K562 (cell line): ENCODE measurements at regions not wholly inside any gene's neighbourhood (a gene's known extent, or its start where the extent isn't known, plus 50 kb on each side); places are given as distances from the start of the nearest gene placed in this dataset.

Experiments
- CBFA2T2 ChIP-seq: fragments of 450-650 bp; conservative IDR thresholded peaks from 2 replicates; pipeline ENCODE4 v1.6.1; 2017; ENCODE audit warnings: mild to moderate bottlenecking
- CBFB ChIP-seq: sonication (generic); formaldehyde crosslinking; IDR thresholded peaks from 2 replicates; pipeline ENCODE4 v1.4.0; 2020; ENCODE audit warnings: mild to moderate bottlenecking, missing genetic modification reagents
- CREB5 ChIP-seq: fragments of 250-450 bp; sonication (Bioruptor Pico); IDR thresholded peaks from 2 replicates; pipeline ENCODE4 v1.5.0; 2020; ENCODE audit warnings: mild to moderate bottlenecking
- FOS ChIP-seq: IDR thresholded peaks from 3 replicates; pipeline ENCODE4 v1.6.1; 2011; ENCODE audit not compliant: insufficient read length; ENCODE audit errors: extremely low read depth
- FOSL1 ChIP-seq: fragments of 200-800 bp; sonication (Bioruptor generic); conservative IDR thresholded peaks from 2 replicates; pipeline ENCODE4 v1.6.1; 2016; ENCODE audit warnings: missing genetic modification characterization, missing compliant biosample characterization
- IRF9 ChIP-seq: fragments of 450-650 bp; IDR thresholded peaks from 2 replicates; pipeline ENCODE4 v1.6.1; 2016; ENCODE audit warnings: missing biosample characterization, missing genetic modification characterization
- MCM3 ChIP-seq: fragments of 450-650 bp; IDR thresholded peaks from 2 replicates; pipeline ENCODE4 v1.6.1; 2016
- MECOM ChIP-seq: fragments of 250-450 bp; sonication (Bioruptor Pico); IDR thresholded peaks from 2 replicates; pipeline ENCODE4 v1.8.0; 2022; ENCODE audit warnings: inconsistent platforms
- MITF ChIP-seq: IDR thresholded peaks from 2 replicates; pipeline ENCODE4 v1.6.1; 2014; ENCODE audit warnings: antibody characterized with exemption
- PHF8 ChIP-seq: fragments of 200-600 bp; sonication (generic); IDR thresholded peaks from 2 replicates; pipeline ENCODE4 v1.6.1; 2012; ENCODE audit warnings: mixed run types, mild to moderate bottlenecking, inconsistent platforms, low read length, moderate library complexity, borderline replicate concordance
- SMARCA5 ChIP-seq: fragments of 450-650 bp; IDR thresholded peaks from 2 replicates; pipeline ENCODE4 v1.6.1; 2016
- SMARCE1 ChIP-seq: fragments of 450-650 bp; IDR thresholded peaks from 2 replicates; pipeline ENCODE4 v1.7.1; 2016; ENCODE audit warnings: mild to moderate bottlenecking
- SRSF1 ChIP-seq: fragments of 200-400 bp; formaldehyde crosslinking; IDR thresholded peaks from 2 replicates; pipeline ENCODE4 v1.6.1; 2017; ENCODE audit warnings: mild to moderate bottlenecking, low read depth, low read length, moderate library complexity
- SRSF3 ChIP-seq: fragments of 200-400 bp; formaldehyde crosslinking; IDR thresholded peaks from 2 replicates; pipeline ENCODE4 v1.6.1; 2016; ENCODE audit warnings: mild to moderate bottlenecking, low read length, moderate library complexity; ENCODE audit not compliant: insufficient read depth
- SUPT5H ChIP-seq: fragments of 450-650 bp; IDR thresholded peaks from 2 replicates; pipeline ENCODE4 v1.6.1; 2016
- TCF3 ChIP-seq: sonication (generic); formaldehyde crosslinking; IDR thresholded peaks from 2 replicates; pipeline ENCODE4 v1.4.0; 2020; ENCODE audit warnings: mild to moderate bottlenecking, missing genetic modification reagents
- TFE3 ChIP-seq: fragments of 450-650 bp; formaldehyde crosslinking; IDR thresholded peaks from 2 replicates; pipeline ENCODE4 v1.4.0; 2020; ENCODE audit warnings: mild to moderate bottlenecking, mixed read lengths
- XRCC4 ChIP-seq: IDR thresholded peaks from one replicate; pipeline ENCODE4 v1.6.1; 2011; ENCODE audit not compliant: insufficient read depth, insufficient read length; ENCODE audit errors: extremely low read depth
- ZFP1 ChIP-seq: fragments of 450-650 bp; formaldehyde crosslinking; IDR thresholded peaks from 2 replicates; pipeline ENCODE4 v1.4.0; 2020; ENCODE audit warnings: mild to moderate bottlenecking, mixed read lengths
- ZKSCAN3 ChIP-seq: fragments of 250-450 bp; sonication (Bioruptor Pico); IDR thresholded peaks from 2 replicates; pipeline ENCODE4 v1.4.0; 2020
- ZNF175 ChIP-seq: fragments of 200-800 bp; sonication (Bioruptor generic); IDR thresholded peaks from 2 replicates; pipeline ENCODE4 v1.6.1; 2016; ENCODE audit warnings: low read depth, mild to moderate bottlenecking, missing genetic modification characterization, missing compliant biosample characterization
- ZNF507 ChIP-seq: conservative IDR thresholded peaks from 2 replicates; pipeline ENCODE4 v1.6.1; 2017; ENCODE audit warnings: missing genetic modification characterization, missing compliant biosample characterization
- ZNF518B ChIP-seq: fragments of 250-450 bp; sonication (Bioruptor Pico); IDR thresholded peaks from 2 replicates; pipeline ENCODE4 v1.5.0; 2021; ENCODE audit warnings: mild to moderate bottlenecking, moderate library complexity
- ZNF586 ChIP-seq: fragments of 450-650 bp; formaldehyde crosslinking; conservative IDR thresholded peaks from 2 replicates; pipeline ENCODE4 v1.4.0; 2020; ENCODE audit warnings: mild to moderate bottlenecking, moderate library complexity

GRCh38 chr3:14261229-14261628, 82.6 kb downstream of the LSM3 start (continued):
- TF ChIP-seq ZFP1 (CRISPR knock-in tag) (no peak), SRSF3 (no peak), ZNF586 (CRISPR knock-in tag) (no peak), TCF3 (no peak), FOSL1 (tag) (peak; percentile 46; the same call in 1 of the 2 replicates), ZKSCAN3 (CRISPR knock-in tag) (no peak), ZNF518B (CRISPR knock-in tag) (no peak), SMARCA5 (peak; percentile 73; the same call in 1 of the 2 replicates), MCM3 (no peak), SUPT5H (no peak), CBFA2T2 (no peak), ZNF175 (CRISPR knock-in tag) (no peak), CBFB (no peak), SRSF1 (no peak), FOS (no peak), XRCC4 (no peak), ZNF507 (tag) (no peak), IRF9 (no peak), TFE3 (CRISPR knock-in tag) (no peak), SMARCE1 (0 out of 2 replicates have a peak, but pooled peaks have one; percentile 13), MITF (no peak), MECOM (CRISPR knock-in tag) (no peak), PHF8 (no peak), CREB5 (CRISPR knock-in tag) (no peak)
